ENCODE measurements at regions not wholly inside any gene's neighbourhood (a gene's known extent, or its start where the extent isn't known, plus 50 kb on each side); places are given as distances from the start of the nearest gene placed in this dataset.

- Mint-ChIP-seq H3K4me3 (no peak overlapping the region), H3K9me3 (no peaks in the 10 kb centered on the region), H3K27me3 (no peaks in the 10 kb centered on the region), H3K27ac (no peak overlapping the region), H3K36me3 (ENCODE audit: low read depth) (no peaks in the 10 kb centered on the region), H3K4me1 (peaks cover 5% of the 10 kb centered on the region)
- intact Hi-C loops (cut with micrococcal nuclease) = loop anchor here (10.0 kb wide), 1 partner anchor 111 kb away; no protein-coding TSS in a partner anchor
- no peak for DNase-seq
Measured at GRCh38 chr7:131655866-131656265, 99.4 kb upstream of the PODXL start.

- H3K4me3 Mint-ChIP-seq = no peak overlapping the region
- no peak overlapping the region for H3K27ac Mint-ChIP-seq
- intact Hi-C loops (cut with micrococcal nuclease) = loop anchor here (10.0 kb wide), 1 partner anchor 111 kb away; no protein-coding TSS in a partner anchor
- H3K27me3 Mint-ChIP-seq = no peaks in the 10 kb centered on the region
- DNase-seq = no peak
- H3K36me3 Mint-ChIP-seq (ENCODE audit: low read depth) = no peaks in the 10 kb centered on the region
- H3K4me1 Mint-ChIP-seq = peaks cover 5% of the 10 kb centered on the region
- no peaks in the 10 kb centered on the region for H3K9me3 Mint-ChIP-seq
Measured at GRCh38 chr7:131655447-131655846, 99.0 kb upstream of the PODXL start.

- H3K27ac Mint-ChIP-seq = no peak overlapping the region
- peaks cover 5% of the 10 kb centered on the region for H3K4me1 Mint-ChIP-seq
- H3K36me3 Mint-ChIP-seq (ENCODE audit: low read depth) = no peaks in the 10 kb centered on the region
- no peaks in the 10 kb centered on the region for H3K9me3 Mint-ChIP-seq
- DNase-seq = peak; percentile 95
- no peaks in the 10 kb centered on the region for H3K27me3 Mint-ChIP-seq
- intact Hi-C loops (cut with micrococcal nuclease) = loop anchor here (1.0 to 10.0 kb wide), 2 partner anchors 110 to 146 kb away; no protein-coding TSS in a partner anchor
- no peak overlapping the region for H3K4me3 Mint-ChIP-seq
Measured at GRCh38 chr7:131654668-131655326, 98.4 kb upstream of the PODXL start.

GRCh38 chr7:131654249-131654558 is 97.8 kb upstream of the PODXL start:
- peaks cover 5% of the 10 kb centered on the region for H3K4me1 Mint-ChIP-seq
- no peak for DNase-seq
- no peaks in the 10 kb centered on the region for H3K9me3 Mint-ChIP-seq
- intact Hi-C loops (cut with micrococcal nuclease) = loop anchor here (1.0 to 10.0 kb wide), 2 partner anchors 109 to 146 kb away; no protein-coding TSS in a partner anchor
- no peak overlapping the region for H3K27ac Mint-ChIP-seq
- no peaks in the 10 kb centered on the region for H3K27me3 Mint-ChIP-seq
- no peaks in the 10 kb centered on the region for H3K36me3 Mint-ChIP-seq (ENCODE audit: low read depth)
- H3K4me3 Mint-ChIP-seq = no peak overlapping the region

- Mint-ChIP-seq H3K9me3 (no peaks in the 10 kb centered on the region), H3K4me1 (peaks cover 5% of the 10 kb centered on the region), H3K27ac (no peak overlapping the region), H3K27me3 (no peaks in the 10 kb centered on the region), H3K4me3 (no peak overlapping the region), H3K36me3 (ENCODE audit: low read depth) (no peaks in the 10 kb centered on the region)
- DNase-seq = no peak
- intact Hi-C loops (cut with micrococcal nuclease) = loop anchor here (1.0 to 10.0 kb wide), 2 partner anchors 109 to 145 kb away; no protein-coding TSS in a partner anchor
Measured at GRCh38 chr7:131653418-131654248, 97.2 kb upstream of the PODXL start.

- Mint-ChIP-seq H3K27ac (no peak overlapping the region), H3K4me3 (no peak overlapping the region)
Measured at GRCh38 chr7:131652934-131653333, 96.5 kb upstream of the PODXL start.

GRCh38 chr7:131652194-131652593 is 95.8 kb upstream of the PODXL start:
- peaks cover 5% of the 10 kb centered on the region for H3K4me1 Mint-ChIP-seq
- no peaks in the 10 kb centered on the region for H3K9me3 Mint-ChIP-seq
- no peak overlapping the region for H3K4me3 Mint-ChIP-seq
- no peaks in the 10 kb centered on the region for H3K36me3 Mint-ChIP-seq (ENCODE audit: low read depth)
- intact Hi-C loops (cut with micrococcal nuclease) = loop anchor here (10.0 kb wide), 1 partner anchor 107 kb away; no protein-coding TSS in a partner anchor
- H3K27ac Mint-ChIP-seq = no peak overlapping the region
- H3K27me3 Mint-ChIP-seq = peaks cover 4% of the 10 kb centered on the region
- no peak for DNase-seq

More at GRCh38 chr7:131652934-131653333, 96.5 kb upstream of the PODXL start:
- H3K9me3 Mint-ChIP-seq = no peaks in the 10 kb centered on the region
- no peaks in the 10 kb centered on the region for H3K27me3 Mint-ChIP-seq
- intact Hi-C loops (cut with micrococcal nuclease) = loop anchor here (10.0 kb wide), 1 partner anchor 108 kb away; no protein-coding TSS in a partner anchor
- no peak for DNase-seq
- peaks cover 5% of the 10 kb centered on the region for H3K4me1 Mint-ChIP-seq
- H3K36me3 Mint-ChIP-seq (ENCODE audit: low read depth) = no peaks in the 10 kb centered on the region

- Mint-ChIP-seq H3K9me3 (no peaks in the 10 kb centered on the region), H3K36me3 (ENCODE audit: low read depth) (no peaks in the 10 kb centered on the region), H3K4me3 (no peak overlapping the region), H3K27me3 (peaks cover 4% of the 10 kb centered on the region), H3K27ac (no peak overlapping the region), H3K4me1 (peaks cover 5% of the 10 kb centered on the region)
- intact Hi-C loops (cut with micrococcal nuclease) = loop anchor here (10.0 kb wide), 1 partner anchor 105 kb away; no protein-coding TSS in a partner anchor
- no peak for DNase-seq
Measured at GRCh38 chr7:131649879-131650278, 93.5 kb upstream of the PODXL start.

GRCh38 chr7:131649003-131649541 is 92.6 kb upstream of the PODXL start:
- Mint-ChIP-seq H3K27ac (no peak overlapping the region), H3K27me3 (peaks cover 4% of the 10 kb centered on the region)
- intact Hi-C loops (cut with micrococcal nuclease) = no loop called here

GRCh38 chr7:131648491-131648890 is 92.1 kb upstream of the PODXL start:
- H3K4me3 Mint-ChIP-seq = no peak overlapping the region
- H3K27ac Mint-ChIP-seq = no peak overlapping the region
- intact Hi-C loops (cut with micrococcal nuclease) = no loop called here
- DNase-seq = no peak
- H3K27me3 Mint-ChIP-seq = peaks cover 4% of the 10 kb centered on the region
- no peaks in the 10 kb centered on the region for H3K36me3 Mint-ChIP-seq (ENCODE audit: low read depth)
- no peaks in the 10 kb centered on the region for H3K4me1 Mint-ChIP-seq
- no peaks in the 10 kb centered on the region for H3K9me3 Mint-ChIP-seq

More at GRCh38 chr7:131649003-131649541, 92.6 kb upstream of the PODXL start:
- Mint-ChIP-seq H3K36me3 (ENCODE audit: low read depth) (no peaks in the 10 kb centered on the region), H3K4me1 (no peaks in the 10 kb centered on the region), H3K9me3 (no peaks in the 10 kb centered on the region), H3K4me3 (no peak overlapping the region)
- DNase-seq = no peak

GRCh38 chr7:131646203-131646602 is 89.8 kb upstream of the PODXL start:
- intact Hi-C loops (cut with micrococcal nuclease) = no loop called here
- Mint-ChIP-seq H3K4me3 (no peak overlapping the region), H3K27me3 (peaks cover 6% of the 10 kb centered on the region), H3K4me1 (no peaks in the 10 kb centered on the region), H3K27ac (no peak overlapping the region), H3K36me3 (ENCODE audit: low read depth) (no peaks in the 10 kb centered on the region), H3K9me3 (no peaks in the 10 kb centered on the region)
- no peak for DNase-seq

- intact Hi-C loops (cut with micrococcal nuclease) = no loop called here
- H3K27ac Mint-ChIP-seq = no peak overlapping the region
- H3K36me3 Mint-ChIP-seq (ENCODE audit: low read depth) = no peaks in the 10 kb centered on the region
- H3K4me3 Mint-ChIP-seq = no peak overlapping the region
- DNase-seq = no peak
- no peaks in the 10 kb centered on the region for H3K9me3 Mint-ChIP-seq
- peaks cover 2% of the 10 kb centered on the region for H3K27me3 Mint-ChIP-seq
- H3K4me1 Mint-ChIP-seq = no peaks in the 10 kb centered on the region
Measured at GRCh38 chr7:131642429-131642828, 86.0 kb upstream of the PODXL start.

- no peak for DNase-seq
- Mint-ChIP-seq H3K9me3 (no peaks in the 10 kb centered on the region), H3K4me3 (no peak overlapping the region), H3K36me3 (ENCODE audit: low read depth) (no peaks in the 10 kb centered on the region), H3K4me1 (no peaks in the 10 kb centered on the region), H3K27ac (no peak overlapping the region), H3K27me3 (peaks cover 2% of the 10 kb centered on the region)
- intact Hi-C loops (cut with micrococcal nuclease) = no loop called here
Measured at GRCh38 chr7:131640686-131641085, 84.3 kb upstream of the PODXL start.

Measured in activated CD4-positive, alpha-beta T cell treated with anti-CD3 and anti-CD28 coated beads, Interleukin-2, amount 10 ng/mL, durations not matched to agents 24 days and 14 days (primary cell).